Endothelial cell of umbilical vein (primary cell): ENCODE measurements at regions not wholly inside any gene's neighbourhood (a gene's known extent, or its start where the extent isn't known, plus 50 kb on each side); places are given as distances from the start of the nearest gene placed in this dataset.

ENCODE experiments used
- BruUV-seq: library from RNA; stranded (reverse); fragments of 400-500 nt; replicated peaks from 2 replicates; lab custom pipeline; 2021; lab: Mats Ljungman, UMichigan
- CTCF ChIA-PET: fragments of 300-600, 350-600 bp; sonication (Branson Sonifier 250); formaldehyde crosslinking; loops from one replicate; lab custom pipeline; 2021; ENCODE audit warnings: antibody characterized with exemption, inconsistent platforms; lab: Charles Lee
- POLR2A ChIA-PET: fragments of 300-600, 350-600 bp; sonication (Branson Sonifier 250); formaldehyde crosslinking; loops from one replicate; lab custom pipeline; 2021; ENCODE audit warnings: antibody characterized with exemption, inconsistent platforms; lab: Charles Lee
- DNase-seq: peaks from one replicate; pipeline ENCODE4 v3.0.0-alpha.2; 2011; ENCODE audit warnings: low read depth, low spot score
- FAIRE-seq: peaks from 2 replicates; lab custom pipeline; 2011; peaks lifted over from hg19 to GRCh38; lab: Jason Lieb, UNC
- H2AFZ ChIP-seq: 2 replicates; pipeline ENCODE4 v1.6.0; 2012; ENCODE audit warnings: low read depth, low read length, control low read depth, inconsistent platforms
- H3K27ac ChIP-seq: 2 replicates; pipeline ENCODE4 v1.5.1; 2011; ENCODE audit warnings: low read depth, mild to moderate bottlenecking, control low read depth, low read length, moderate library complexity; ENCODE audit not compliant: insufficient read depth
- H3K27me3 ChIP-seq, 2 experiments: 2 replicates each; pipeline versions ENCODE4 v1.6.0 to v1.6.1; 2011; ENCODE audit warnings: low read length in 2 of 2, mixed read lengths in 1 of 2; ENCODE audit not compliant: control insufficient read depth in 2 of 2, insufficient read depth in 2 of 2
- H3K36me3 ChIP-seq, 2 experiments: 2 replicates in 1 of 2; 3 replicates in 1 of 2; pipeline ENCODE4 v1.5.1; 2011; ENCODE audit warnings: low read length in 2 of 2, mild to moderate bottlenecking in 1 of 2, moderate library complexity in 1 of 2; ENCODE audit not compliant: control insufficient read depth in 2 of 2, insufficient read depth in 2 of 2; ENCODE audit errors: extremely low read depth in 1 of 2
- H3K4me1 ChIP-seq: 3 replicates; pipeline ENCODE4 v1.5.1; 2011; ENCODE audit warnings: mild to moderate bottlenecking, low read length; ENCODE audit not compliant: control insufficient read depth, insufficient read depth; ENCODE audit errors: extremely low read depth
- H3K4me2 ChIP-seq: 2 replicates; pipeline ENCODE4 v1.6.1; 2011; ENCODE audit warnings: low read length, control low read depth, mixed read lengths; ENCODE audit not compliant: insufficient read depth
- H3K4me3 ChIP-seq, 3 experiments: fragments of 200-600 bp in 1 of 3; sonication (generic), shearing (Covaris generic) in 1 of 3; replicated peaks in 1 of 3; 2 replicates each; pipeline ENCODE4 v1.5.1; 2011 to 2016; ENCODE audit warnings: control low read depth in 3 of 3, low read length in 3 of 3, mild to moderate bottlenecking in 2 of 3, inconsistent platforms in 1 of 3, low read depth in 1 of 3, moderate library complexity in 1 of 3; ENCODE audit not compliant: insufficient read depth in 1 of 3
- H3K79me2 ChIP-seq: 2 replicates; pipeline ENCODE4 v1.6.0; 2012; ENCODE audit warnings: low read length, inconsistent platforms; ENCODE audit not compliant: control insufficient read depth, insufficient read depth
- H3K9ac ChIP-seq: replicated peaks from 2 replicates; pipeline ENCODE3; 2011; ENCODE audit warnings: low read length, control low read depth; ENCODE audit not compliant: insufficient read depth; ENCODE audit errors: extremely low read depth
- H3K9me1 ChIP-seq: replicated peaks from 3 replicates; pipeline ENCODE4 v1.6.0; 2011; ENCODE audit warnings: mild to moderate bottlenecking, low read length; ENCODE audit not compliant: control insufficient read depth, insufficient read depth; ENCODE audit errors: extremely low read depth
- H3K9me3 ChIP-seq: replicated peaks from 2 replicates; pipeline ENCODE4 v1.5.1; 2012; ENCODE audit warnings: low read length, inconsistent platforms; ENCODE audit not compliant: control insufficient read depth, insufficient read depth
- H4K20me1 ChIP-seq: replicated peaks from 2 replicates; pipeline ENCODE3; 2011; ENCODE audit warnings: mild to moderate bottlenecking, low read length; ENCODE audit not compliant: control insufficient read depth, insufficient read depth; ENCODE audit errors: extremely low read depth
- EZH2 ChIP-seq: IDR thresholded peaks from 2 replicates; pipeline ENCODE4 v1.6.1; 2012; ENCODE audit warnings: borderline replicate concordance, low read depth, mild to moderate bottlenecking, moderate library complexity, low read length, inconsistent platforms; ENCODE audit not compliant: severe bottlenecking
- FOS ChIP-seq: IDR thresholded peaks from 2 replicates; pipeline ENCODE4 v1.6.1; 2011; ENCODE audit warnings: mild to moderate bottlenecking, low read length, moderate library complexity, borderline replicate concordance; ENCODE audit not compliant: insufficient read depth
- GATA2 ChIP-seq: IDR thresholded peaks from 2 replicates; pipeline ENCODE4 v1.7.0; 2011; ENCODE audit warnings: low read depth, mild to moderate bottlenecking, moderate library complexity, mixed read lengths, low read length; ENCODE audit not compliant: insufficient read length, insufficient read depth
- JUN ChIP-seq: IDR thresholded peaks from 2 replicates; pipeline ENCODE4 v1.6.1; 2011; ENCODE audit warnings: borderline replicate concordance, low read depth; ENCODE audit not compliant: insufficient read length, insufficient read depth
- MAX ChIP-seq: IDR thresholded peaks from 2 replicates; pipeline ENCODE4 v1.6.1; 2011; ENCODE audit not compliant: insufficient read depth, insufficient read length
- MYC ChIP-seq: IDR thresholded peaks from one replicate; pipeline ENCODE4 v1.6.1; 2011; ENCODE audit warnings: mild to moderate bottlenecking, low read depth, low read length
- POLR2A ChIP-seq: IDR thresholded peaks from 2 replicates; pipeline ENCODE4 v1.6.1; 2012; ENCODE audit warnings: low read depth, mild to moderate bottlenecking, control low read depth, low read length
- POLR2AphosphoS5 ChIP-seq: IDR thresholded peaks from 2 replicates; pipeline ENCODE4 v1.6.1; 2012; ENCODE audit warnings: low read depth, mild to moderate bottlenecking, control low read depth, low read length, moderate library complexity; ENCODE audit not compliant: insufficient read depth
- dilution Hi-C: fragments of 300-500 bp; cut with MboI; formaldehyde crosslinking; loops from one replicate; pipeline ENCODE4 v1.15.0; 2019; ENCODE audit warnings: low sequenced_read_pairs; ENCODE audit not compliant: extremely low pct_ligation_motif_present
- intact Hi-C: fragments of 100-400 bp; cut with micrococcal nuclease; formaldehyde crosslinking; loops from one replicate; pipeline ENCODE4 v1.10.0; 2022
- TF ChIP-seq, protein P1 (sequence below), 2 donors: IDR thresholded peaks; 1 replicate in 1 of 2; 2 replicates in 1 of 2; pipeline ENCODE4 v1.5.1; 2011; ENCODE audit warnings: low read length in 2 of 2, mild to moderate bottlenecking in 2 of 2, moderate library complexity in 2 of 2, control low read depth in 1 of 2, inconsistent platforms in 1 of 2, low read depth in 1 of 2; ENCODE audit not compliant: insufficient read depth in 1 of 2; ENCODE audit errors: extremely low read depth in 1 of 2

DNA sequence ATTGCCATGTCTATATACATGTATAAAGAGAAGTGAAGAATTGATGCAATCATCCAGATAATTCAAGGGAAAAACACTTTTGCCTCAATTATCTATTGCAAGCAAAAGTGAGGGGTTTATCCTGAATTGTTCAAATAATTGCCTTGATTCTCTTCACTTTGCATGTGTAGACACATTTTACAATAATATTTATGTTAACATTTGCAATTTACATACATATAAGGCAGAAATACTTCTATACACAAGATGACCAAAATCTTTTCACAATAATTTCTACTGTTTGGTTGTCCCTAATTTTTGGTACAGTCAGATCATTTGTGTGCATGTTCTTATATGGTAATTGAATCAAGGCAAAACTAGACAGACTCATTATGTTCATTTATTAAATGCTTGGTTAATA is 285.3 kb upstream of the TMEM161B start:
- Histone ChIP-seq H3K9me3 (no peaks in the 10 kb centered on the region), H3K9me1 (no peaks in the 10 kb centered on the region), H3K4me3 (no peak overlapping the region), H3K4me1 (no peaks in the 10 kb centered on the region), H4K20me1 (no peaks in the 10 kb centered on the region), H3K36me3 (no peaks in the 10 kb centered on the region), H3K9ac (no peak overlapping the region), H3K4me2 (no peak overlapping the region), H3K27ac (no peak overlapping the region), H3K79me2 (no peaks in the 10 kb centered on the region), H3K27me3 (no peaks in the 10 kb centered on the region), H2AFZ (no peak overlapping the region)
- CTCF ChIA-PET: no interaction called here
- POLR2A ChIA-PET: no interaction called here
- FAIRE-seq (no peak), DNase-seq (no peak)
- no TSS peak for BruUV-seq
- intact Hi-C loops: no loop called here
- TF ChIP-seq GATA2 (no peak), MAX (no peak)
- dilution Hi-C loops: no loop called here

DNA sequence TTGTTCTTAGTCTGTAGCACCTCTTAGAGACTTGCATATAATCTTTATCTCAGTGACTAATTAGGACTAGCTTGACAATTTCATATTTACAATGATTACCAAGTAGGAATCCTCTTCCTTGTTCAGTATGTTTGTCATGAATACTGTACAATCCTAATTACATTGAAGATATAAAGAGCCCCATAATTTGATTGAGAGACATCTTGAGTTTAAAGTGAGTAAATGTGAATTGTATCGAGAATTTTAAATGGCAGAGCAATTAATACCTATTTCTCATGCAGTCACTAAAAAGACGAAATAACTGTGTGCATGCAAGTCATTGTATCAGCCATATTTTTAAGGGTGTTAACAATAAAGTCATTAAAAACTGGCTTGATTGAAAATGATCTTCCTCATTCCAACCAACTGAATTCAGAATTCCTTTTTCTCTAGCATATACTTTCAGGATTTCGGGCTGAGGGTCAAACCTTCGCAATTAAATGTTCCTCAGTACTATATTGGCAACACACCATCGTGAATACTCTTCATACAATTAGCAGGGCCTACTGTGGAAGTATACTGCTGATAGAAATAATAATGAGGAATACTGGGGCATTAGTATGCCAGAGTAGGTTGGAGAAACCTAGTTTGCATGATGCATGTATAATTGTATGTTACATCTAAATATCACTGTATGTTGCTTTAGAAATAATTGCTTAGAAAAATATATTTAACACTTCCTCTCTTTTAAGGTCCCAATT is 284.7 kb upstream of the TMEM161B start:
- FAIRE-seq (no peak), DNase-seq (no peak)
- Histone ChIP-seq H3K4me1 (no peaks in the 10 kb centered on the region), H3K4me2 (no peak overlapping the region), H4K20me1 (no peaks in the 10 kb centered on the region), H3K9me3 (no peaks in the 10 kb centered on the region), H2AFZ (no peak overlapping the region), H3K4me3 (no peak overlapping the region), H3K27ac (no peak overlapping the region), H3K9ac (no peak overlapping the region), H3K79me2 (no peaks in the 10 kb centered on the region), H3K36me3 (no peaks in the 10 kb centered on the region), H3K27me3 (no peaks in the 10 kb centered on the region), H3K9me1 (no peaks in the 10 kb centered on the region)
- POLR2A ChIA-PET: no interaction called here
- intact Hi-C loops: no loop called here
- TF ChIP-seq FOS (no peak), POLR2AphosphoS5 (no peak), JUN (no peak), POLR2A (no peak), MYC (no peak), GATA2 (no peak), EZH2 (no peak), MAX (no peak)
- TF ChIP-seq, protein P1, sequence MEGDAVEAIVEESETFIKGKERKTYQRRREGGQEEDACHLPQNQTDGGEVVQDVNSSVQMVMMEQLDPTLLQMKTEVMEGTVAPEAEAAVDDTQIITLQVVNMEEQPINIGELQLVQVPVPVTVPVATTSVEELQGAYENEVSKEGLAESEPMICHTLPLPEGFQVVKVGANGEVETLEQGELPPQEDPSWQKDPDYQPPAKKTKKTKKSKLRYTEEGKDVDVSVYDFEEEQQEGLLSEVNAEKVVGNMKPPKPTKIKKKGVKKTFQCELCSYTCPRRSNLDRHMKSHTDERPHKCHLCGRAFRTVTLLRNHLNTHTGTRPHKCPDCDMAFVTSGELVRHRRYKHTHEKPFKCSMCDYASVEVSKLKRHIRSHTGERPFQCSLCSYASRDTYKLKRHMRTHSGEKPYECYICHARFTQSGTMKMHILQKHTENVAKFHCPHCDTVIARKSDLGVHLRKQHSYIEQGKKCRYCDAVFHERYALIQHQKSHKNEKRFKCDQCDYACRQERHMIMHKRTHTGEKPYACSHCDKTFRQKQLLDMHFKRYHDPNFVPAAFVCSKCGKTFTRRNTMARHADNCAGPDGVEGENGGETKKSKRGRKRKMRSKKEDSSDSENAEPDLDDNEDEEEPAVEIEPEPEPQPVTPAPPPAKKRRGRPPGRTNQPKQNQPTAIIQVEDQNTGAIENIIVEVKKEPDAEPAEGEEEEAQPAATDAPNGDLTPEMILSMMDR (IDR thresholded peaks at IDR 0.05; ENCODE audit: extremely low read depth in 1 of 2, insufficient read depth in 1 of 2, low read depth in 1 of 2, low read length in 2 of 2): no peak
- CTCF ChIA-PET: no interaction called here
- dilution Hi-C loops: no loop called here
- no TSS peak for BruUV-seq
